MM.1S (cell line): ENCODE measurements at regions not wholly inside any gene's neighbourhood (a gene's known extent, or its start where the extent isn't known, plus 50 kb on each side); places are given as distances from the start of the nearest gene placed in this dataset.

Experiments
- EZH2 ChIP-seq: fragments of 300-600 bp; sonication (generic); optimal IDR thresholded peaks from 2 replicates; pipeline ENCODE3; 2017; ENCODE audit warnings: low read depth, mild to moderate bottlenecking, antibody characterized with exemption, low read length, mixed read lengths
- EZH2phosphoT487 ChIP-seq: fragments of 300-600 bp; sonication (generic); IDR thresholded peaks from 2 replicates; pipeline ENCODE4 v1.6.1; 2018; ENCODE audit warnings: antibody characterized with exemption, low read length
- TF ChIP-seq, protein P1 (sequence below): fragments of 300-600 bp; sonication (generic); IDR thresholded peaks from 2 replicates; pipeline ENCODE4 v1.5.1; 2016; ENCODE audit warnings: antibody characterized with exemption, low read length, mixed read lengths

DNA sequence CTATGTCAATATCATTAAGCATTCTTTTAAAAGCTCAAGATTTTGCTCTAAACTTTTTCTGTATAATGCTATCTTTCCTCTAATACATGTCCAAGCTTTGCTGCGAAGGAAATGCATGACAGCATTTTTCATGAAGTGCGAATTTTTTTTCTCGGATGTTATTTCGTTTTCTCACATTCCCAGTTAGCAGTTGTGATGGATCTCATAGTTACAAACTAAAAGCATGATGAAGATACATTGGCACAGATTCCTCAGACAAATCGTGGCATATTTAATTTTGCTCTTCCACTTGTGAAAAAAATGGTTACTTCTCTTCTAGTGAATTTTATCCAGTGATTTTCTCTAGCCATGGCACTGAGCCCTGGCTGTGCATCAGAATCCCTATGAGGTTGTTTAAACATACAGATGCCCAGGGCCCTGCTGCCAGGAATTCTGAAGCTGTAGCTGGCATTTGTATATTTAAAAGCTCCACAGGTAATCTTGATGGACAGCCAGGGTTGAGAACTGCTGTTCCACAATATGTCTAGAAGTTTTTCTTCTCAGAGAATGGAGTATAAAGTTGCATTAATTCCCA lies 299.8 kb upstream of the NEBL start:
- TF ChIP-seq EZH2 (no peak), EZH2phosphoT487 (no peak)
- TF ChIP-seq, protein P1, sequence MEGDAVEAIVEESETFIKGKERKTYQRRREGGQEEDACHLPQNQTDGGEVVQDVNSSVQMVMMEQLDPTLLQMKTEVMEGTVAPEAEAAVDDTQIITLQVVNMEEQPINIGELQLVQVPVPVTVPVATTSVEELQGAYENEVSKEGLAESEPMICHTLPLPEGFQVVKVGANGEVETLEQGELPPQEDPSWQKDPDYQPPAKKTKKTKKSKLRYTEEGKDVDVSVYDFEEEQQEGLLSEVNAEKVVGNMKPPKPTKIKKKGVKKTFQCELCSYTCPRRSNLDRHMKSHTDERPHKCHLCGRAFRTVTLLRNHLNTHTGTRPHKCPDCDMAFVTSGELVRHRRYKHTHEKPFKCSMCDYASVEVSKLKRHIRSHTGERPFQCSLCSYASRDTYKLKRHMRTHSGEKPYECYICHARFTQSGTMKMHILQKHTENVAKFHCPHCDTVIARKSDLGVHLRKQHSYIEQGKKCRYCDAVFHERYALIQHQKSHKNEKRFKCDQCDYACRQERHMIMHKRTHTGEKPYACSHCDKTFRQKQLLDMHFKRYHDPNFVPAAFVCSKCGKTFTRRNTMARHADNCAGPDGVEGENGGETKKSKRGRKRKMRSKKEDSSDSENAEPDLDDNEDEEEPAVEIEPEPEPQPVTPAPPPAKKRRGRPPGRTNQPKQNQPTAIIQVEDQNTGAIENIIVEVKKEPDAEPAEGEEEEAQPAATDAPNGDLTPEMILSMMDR, result no peak
